OCI-LY1 (cell line): ENCODE measurements at regions not wholly inside any gene's neighbourhood (a gene's known extent, or its start where the extent isn't known, plus 50 kb on each side); places are given as distances from the start of the nearest gene placed in this dataset.
"Not testable (repeated sequence)": the region's sequence is repeated elsewhere in the genome, so short reads cannot be mapped to it uniquely, and the experiment has no call there.

ENCODE experiments used
- H2AFZ ChIP-seq: fragments of 200-600 bp; sonication (generic), shearing (Covaris generic); 2 replicates; pipeline ENCODE4 v1.6.0; 2014; ENCODE audit warnings: antibody characterized with exemption, mild to moderate bottlenecking, low read length
- H3F3A ChIP-seq: fragments of 200-600 bp; sonication (generic), shearing (Covaris generic); 2 replicates; pipeline ENCODE4 v1.6.0; 2014; ENCODE audit warnings: mild to moderate bottlenecking, antibody characterized with exemption, low read length, moderate library complexity; ENCODE audit not compliant: insufficient read depth
- H3K27ac ChIP-seq: fragments of 200-600 bp; sonication (generic); 2 replicates; pipeline ENCODE4 v1.5.1; 2014; ENCODE audit warnings: low read length, mixed run types, mild to moderate bottlenecking, low read depth; ENCODE audit not compliant: poor library complexity, severe bottlenecking
- H3K27me3 ChIP-seq: fragments of 200-600 bp; sonication (generic); 2 replicates; pipeline ENCODE4 v1.6.0; 2014; ENCODE audit warnings: antibody characterized with exemption, mild to moderate bottlenecking, low read length, moderate library complexity; ENCODE audit not compliant: insufficient read depth
- H3K36me3 ChIP-seq: fragments of 200-600 bp; sonication (generic); 2 replicates; pipeline ENCODE4 v1.6.1; 2014; ENCODE audit warnings: mild to moderate bottlenecking, antibody characterized with exemption, low read length, moderate library complexity, mixed read lengths; ENCODE audit not compliant: insufficient read depth
- H3K4me1 ChIP-seq: fragments of 200-600 bp; sonication (generic); 2 replicates; pipeline ENCODE4 v1.5.1; 2014; ENCODE audit warnings: mild to moderate bottlenecking, low read length, moderate library complexity; ENCODE audit not compliant: insufficient read depth, severe bottlenecking
- H3K4me2 ChIP-seq: fragments of 200-600 bp; sonication (generic), shearing (Covaris generic); 2 replicates; pipeline ENCODE4 v1.6.1; 2014; ENCODE audit warnings: low read length
- H3K4me3 ChIP-seq: fragments of 200-600 bp; sonication (generic); 2 replicates; pipeline ENCODE4 v1.5.1; 2014; ENCODE audit warnings: low read length, low read depth, mild to moderate bottlenecking, mixed read lengths; ENCODE audit not compliant: poor library complexity, severe bottlenecking
- H3K79me2 ChIP-seq: fragments of 200-600 bp; shearing (Covaris generic); 2 replicates; pipeline ENCODE4 v1.6.1; 2016; ENCODE audit warnings: mixed run types, low read length, mixed read lengths; ENCODE audit not compliant: insufficient read depth
- H3K9ac ChIP-seq: fragments of 200-600 bp; sonication (generic), shearing (Covaris generic); 2 replicates; pipeline ENCODE4 v1.6.1; 2014; ENCODE audit warnings: mild to moderate bottlenecking, low read length, mixed read lengths
- H3K9me2 ChIP-seq: fragments of 200-600 bp; sonication (generic), shearing (Covaris generic); 2 replicates; pipeline ENCODE4 v1.6.1; 2014; ENCODE audit warnings: low read depth, mild to moderate bottlenecking, low read length, mixed read lengths
- H3K9me3 ChIP-seq: fragments of 200-600 bp; shearing (Covaris generic); 2 replicates; pipeline ENCODE4 v1.6.1; 2014; ENCODE audit warnings: low read length, mixed read lengths
- H4K20me1 ChIP-seq: fragments of 200-600 bp; sonication (generic), shearing (Covaris generic); 2 replicates; pipeline ENCODE4 v1.6.0; 2016; ENCODE audit warnings: mild to moderate bottlenecking, low read length; ENCODE audit not compliant: insufficient read depth
- CTCF ChIP-seq: fragments of 200-600 bp; sonication (generic), shearing (Covaris generic); IDR thresholded peaks from 2 replicates; pipeline ENCODE4 v1.5.1; 2017; ENCODE audit warnings: mild to moderate bottlenecking, antibody characterized with exemption, low read length, moderate library complexity, mixed read lengths
- EZH2 ChIP-seq: fragments of 200-600 bp; sonication (generic), shearing (Covaris generic); IDR thresholded peaks from 2 replicates; pipeline ENCODE4 v1.8.0; 2017; ENCODE audit warnings: borderline replicate concordance, mixed run types, mild to moderate bottlenecking, antibody characterized with exemption, low read length, moderate library complexity, mixed read lengths

GRCh38 chr2:4107179-4107578, 403.8 kb downstream of the DCDC2C start:
- TF ChIP-seq CTCF (no peak), EZH2 (no peak)
- no peaks in the 10 kb centered on the region for H3K9me3 ChIP-seq
- no peaks in the 10 kb centered on the region for H3K79me2 ChIP-seq
- H3K9ac ChIP-seq, result no peak overlapping the region
- no peak overlapping the region for H2AFZ ChIP-seq
- no peaks in the 10 kb centered on the region for H3K27me3 ChIP-seq
- no peaks in the 10 kb centered on the region for H3K36me3 ChIP-seq
- H4K20me1 ChIP-seq, result no peaks in the 10 kb centered on the region
- no peaks in the 10 kb centered on the region for H3K9me2 ChIP-seq
- no peak overlapping the region for H3K27ac ChIP-seq
- no peak overlapping the region for H3K4me2 ChIP-seq
- H3K4me1 ChIP-seq, result no peaks in the 10 kb centered on the region
- H3K4me3 ChIP-seq, result no peak overlapping the region
- H3F3A ChIP-seq, result no peaks in the 10 kb centered on the region

- Histone ChIP-seq H3K27me3 (no peaks in the 10 kb centered on the region), H3K4me3 (no peak overlapping the region), H3K36me3 (no peaks in the 10 kb centered on the region), H3K4me2 (no peak overlapping the region), H3K9ac (no peak overlapping the region), H3K9me2 (no peaks in the 10 kb centered on the region), H2AFZ (no peak overlapping the region), H3K4me1 (no peaks in the 10 kb centered on the region), H4K20me1 (no peaks in the 10 kb centered on the region), H3K27ac (no peak overlapping the region), H3F3A (no peaks in the 10 kb centered on the region), H3K9me3 (no peaks in the 10 kb centered on the region), H3K79me2 (no peaks in the 10 kb centered on the region)
- TF ChIP-seq EZH2, result no peak
- no peak; the same call in 1 of the 2 replicates for TF ChIP-seq CTCF
These were observed 406.9 kb downstream of the DCDC2C start for GRCh38 chr2:4110273-4110672.

- H3F3A ChIP-seq, H3K4me1 ChIP-seq, H3K9me3 ChIP-seq, H3K27me3 ChIP-seq, H2AFZ ChIP-seq, H3K4me3 ChIP-seq, H3K79me2 ChIP-seq, H3K9me2 ChIP-seq, H4K20me1 ChIP-seq, H3K36me3 ChIP-seq, H3K4me2 ChIP-seq, H3K27ac ChIP-seq, H3K9ac ChIP-seq: not testable (repeated sequence)
These were observed 412.1 kb downstream of the DCDC2C start for GRCh38 chr2:4115435-4115834.

- Histone ChIP-seq H3K79me2 (no peaks in the 10 kb centered on the region), H3K4me2 (no peak overlapping the region), H2AFZ (no peak overlapping the region), H3K9me3 (no peaks in the 10 kb centered on the region), H3K27ac (no peak overlapping the region), H3K4me3 (no peak overlapping the region), H3K36me3 (no peaks in the 10 kb centered on the region), H3K27me3 (no peaks in the 10 kb centered on the region), H3K4me1 (no peaks in the 10 kb centered on the region), H4K20me1 (no peaks in the 10 kb centered on the region), H3F3A (no peaks in the 10 kb centered on the region), H3K9ac (no peak overlapping the region), H3K9me2 (no peaks in the 10 kb centered on the region)
- TF ChIP-seq EZH2, result no peak
- TF ChIP-seq CTCF, result no peak
These were observed 419.4 kb downstream of the DCDC2C start for GRCh38 chr2:4122726-4123125.
